ENCODE measurements at regions not wholly inside any gene's neighbourhood (a gene's known extent, or its start where the extent isn't known, plus 50 kb on each side); places are given as distances from the start of the nearest gene placed in this dataset.

DNA sequence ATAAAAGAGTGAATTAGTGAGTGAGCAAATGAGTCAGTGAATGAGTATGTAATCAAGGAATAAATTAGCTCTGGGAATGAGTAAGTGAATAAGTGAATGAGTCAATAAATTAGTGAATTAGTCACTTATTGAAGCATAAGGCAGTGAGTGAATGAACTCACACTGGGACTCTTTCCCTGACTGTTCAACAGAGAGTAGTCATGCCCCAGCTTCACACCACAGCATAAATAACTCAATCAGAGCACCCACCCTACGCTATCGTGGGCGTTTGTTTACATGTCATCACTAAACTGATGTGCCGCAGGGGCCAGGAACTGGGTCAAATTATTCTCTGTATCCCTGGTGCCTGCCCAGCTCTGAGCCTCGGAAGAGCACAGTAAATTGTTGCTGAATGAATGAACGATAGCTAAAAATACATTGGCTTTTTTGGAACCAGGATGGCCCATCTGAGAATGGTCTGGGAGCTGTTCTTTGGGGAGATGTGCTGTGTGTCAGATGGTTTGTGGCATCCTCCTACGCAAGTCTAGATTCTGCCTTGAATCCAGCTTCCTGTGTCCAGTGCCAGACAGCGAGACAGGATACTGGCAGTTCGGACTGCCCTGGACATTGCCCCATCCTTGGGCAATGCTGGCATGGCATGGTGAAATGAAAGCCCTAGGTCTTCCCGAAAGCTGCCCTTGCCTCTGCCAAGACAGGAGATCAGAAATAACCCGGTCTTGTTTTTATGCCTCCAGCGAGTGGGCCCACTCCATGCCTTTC is 98.0 kb upstream of the RTL1 start:
- TF ChIP-seq, protein P1, sequence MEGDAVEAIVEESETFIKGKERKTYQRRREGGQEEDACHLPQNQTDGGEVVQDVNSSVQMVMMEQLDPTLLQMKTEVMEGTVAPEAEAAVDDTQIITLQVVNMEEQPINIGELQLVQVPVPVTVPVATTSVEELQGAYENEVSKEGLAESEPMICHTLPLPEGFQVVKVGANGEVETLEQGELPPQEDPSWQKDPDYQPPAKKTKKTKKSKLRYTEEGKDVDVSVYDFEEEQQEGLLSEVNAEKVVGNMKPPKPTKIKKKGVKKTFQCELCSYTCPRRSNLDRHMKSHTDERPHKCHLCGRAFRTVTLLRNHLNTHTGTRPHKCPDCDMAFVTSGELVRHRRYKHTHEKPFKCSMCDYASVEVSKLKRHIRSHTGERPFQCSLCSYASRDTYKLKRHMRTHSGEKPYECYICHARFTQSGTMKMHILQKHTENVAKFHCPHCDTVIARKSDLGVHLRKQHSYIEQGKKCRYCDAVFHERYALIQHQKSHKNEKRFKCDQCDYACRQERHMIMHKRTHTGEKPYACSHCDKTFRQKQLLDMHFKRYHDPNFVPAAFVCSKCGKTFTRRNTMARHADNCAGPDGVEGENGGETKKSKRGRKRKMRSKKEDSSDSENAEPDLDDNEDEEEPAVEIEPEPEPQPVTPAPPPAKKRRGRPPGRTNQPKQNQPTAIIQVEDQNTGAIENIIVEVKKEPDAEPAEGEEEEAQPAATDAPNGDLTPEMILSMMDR (IDR thresholded peaks at IDR 0.05; ENCODE audit: extremely low read depth in 1 of 2, insufficient read depth in 1 of 2, low read depth in 1 of 2, low read length in 2 of 2) = no peak
- no peak for TF ChIP-seq EZH2 (IDR thresholded peaks at IDR 0.05; ENCODE audit: borderline replicate concordance, low read depth, low read length, severe bottlenecking)
- TF ChIP-seq POLR2A (IDR thresholded peaks at IDR 0.05; ENCODE audit: low read depth, low read length) = no peak
- TF ChIP-seq JUN (IDR thresholded peaks at IDR 0.05; ENCODE audit: borderline replicate concordance, insufficient read depth, insufficient read length, low read depth) = no peak
- no peak for TF ChIP-seq POLR2AphosphoS5 (IDR thresholded peaks at IDR 0.05; ENCODE audit: insufficient read depth, low read depth, low read length)
- no peak for TF ChIP-seq GATA2 (IDR thresholded peaks at IDR 0.05; ENCODE audit: insufficient read depth, insufficient read length, low read depth, low read length)

Data from endothelial cell of umbilical vein (primary cell).